ENCODE measurements at regions not wholly inside any gene's neighbourhood (a gene's known extent, or its start where the extent isn't known, plus 50 kb on each side); places are given as distances from the start of the nearest gene placed in this dataset.

DNA sequence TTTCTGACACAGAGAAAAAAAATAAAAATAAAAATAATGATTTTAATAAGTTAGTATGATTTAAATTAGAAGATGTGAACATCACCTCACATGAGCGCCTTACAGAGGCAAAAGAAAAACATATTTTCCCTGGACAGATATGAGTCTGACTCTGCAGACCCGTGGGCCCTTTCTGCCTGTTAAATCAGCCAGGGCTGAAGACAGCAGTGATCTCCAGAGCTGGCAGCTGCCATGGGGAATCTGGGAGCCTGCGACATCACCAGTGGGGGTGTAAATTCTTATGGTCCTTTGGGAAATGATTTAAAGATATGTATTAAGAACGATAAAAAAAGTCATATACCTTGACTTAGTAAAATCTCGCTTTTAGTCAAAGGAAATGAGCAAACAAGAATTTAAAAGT lies 65.7 kb upstream of the FOXF1 start:
- Histone ChIP-seq H2AFZ (ENCODE audit: low read length) (no peak overlapping the region), H3K9ac (ENCODE audit: low read length) (no peak overlapping the region), H3F3A (ENCODE audit: low read length, unreplicated experiment) (no peaks in the 10 kb centered on the region), H3K36me3 (ENCODE audit: low read depth, low read length) (no peaks in the 10 kb centered on the region), H4K20me1 (ENCODE audit: low read length) (no peaks in the 10 kb centered on the region), H3K9me2 (replicated peaks; ENCODE audit: low read length) (no peaks in the 10 kb centered on the region), H3K4me1 (ENCODE audit: insufficient read depth, low read length) (no peaks in the 10 kb centered on the region), H3K4me2 (ENCODE audit: low read length) (no peak overlapping the region), H3K27me3 (ENCODE audit: low read length) (peaks cover 80% of the 10 kb centered on the region), H3K9me3 (ENCODE audit: low read length) (no peaks in the 10 kb centered on the region), H3K4me3 (ENCODE audit: low read length) (no peak overlapping the region), H3K27ac (ENCODE audit: low read length) (no peak overlapping the region), H3K79me2 (ENCODE audit: low read length) (no peaks in the 10 kb centered on the region)
- no peak for ATAC-seq
- intact Hi-C loops (cut with micrococcal nuclease): no loop called here
- CTCF ChIA-PET: no interaction called here
- POLR2A ChIA-PET (ENCODE audit: unreplicated experiment): no interaction called here
- DNase-seq: no peak
- BruUV-seq (replicated peaks): no TSS peak
- TF ChIP-seq EZH2 (IDR thresholded peaks at IDR 0.05; ENCODE audit: low read length, unreplicated experiment): no peak
- TF ChIP-seq, protein P1, sequence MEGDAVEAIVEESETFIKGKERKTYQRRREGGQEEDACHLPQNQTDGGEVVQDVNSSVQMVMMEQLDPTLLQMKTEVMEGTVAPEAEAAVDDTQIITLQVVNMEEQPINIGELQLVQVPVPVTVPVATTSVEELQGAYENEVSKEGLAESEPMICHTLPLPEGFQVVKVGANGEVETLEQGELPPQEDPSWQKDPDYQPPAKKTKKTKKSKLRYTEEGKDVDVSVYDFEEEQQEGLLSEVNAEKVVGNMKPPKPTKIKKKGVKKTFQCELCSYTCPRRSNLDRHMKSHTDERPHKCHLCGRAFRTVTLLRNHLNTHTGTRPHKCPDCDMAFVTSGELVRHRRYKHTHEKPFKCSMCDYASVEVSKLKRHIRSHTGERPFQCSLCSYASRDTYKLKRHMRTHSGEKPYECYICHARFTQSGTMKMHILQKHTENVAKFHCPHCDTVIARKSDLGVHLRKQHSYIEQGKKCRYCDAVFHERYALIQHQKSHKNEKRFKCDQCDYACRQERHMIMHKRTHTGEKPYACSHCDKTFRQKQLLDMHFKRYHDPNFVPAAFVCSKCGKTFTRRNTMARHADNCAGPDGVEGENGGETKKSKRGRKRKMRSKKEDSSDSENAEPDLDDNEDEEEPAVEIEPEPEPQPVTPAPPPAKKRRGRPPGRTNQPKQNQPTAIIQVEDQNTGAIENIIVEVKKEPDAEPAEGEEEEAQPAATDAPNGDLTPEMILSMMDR (conservative IDR thresholded peaks at IDR 0.05; ENCODE audit: low read depth, low read length): no peak
- no peak for TF ChIP-seq EZH2phosphoT487 (IDR thresholded peaks at IDR 0.05; ENCODE audit: borderline replicate concordance, low read length)

DNA sequence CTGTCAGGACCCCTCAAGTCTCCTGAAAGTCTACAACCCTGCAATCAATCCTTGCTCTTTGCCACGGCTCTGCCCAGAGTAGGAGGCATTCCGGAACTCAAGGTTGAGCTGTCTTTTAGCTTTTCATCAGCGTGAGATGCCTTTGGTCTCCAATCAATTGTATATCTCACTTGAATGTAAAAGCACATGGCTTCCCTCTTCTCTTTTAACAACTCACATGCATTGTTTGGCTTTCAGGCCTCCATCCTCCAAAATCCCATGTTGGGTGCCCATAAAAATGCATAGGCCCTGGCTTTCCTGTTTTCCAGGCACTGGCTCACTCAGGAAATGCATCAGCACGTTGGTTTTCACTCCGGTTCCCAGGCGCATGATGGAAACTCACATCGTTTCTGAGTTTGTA lies 64.0 kb upstream of the FOXF1 start:
- TF ChIP-seq, protein P1 (conservative IDR thresholded peaks at IDR 0.05; ENCODE audit: low read depth, low read length): no peak
- no peak for TF ChIP-seq EZH2 (IDR thresholded peaks at IDR 0.05; ENCODE audit: low read length, unreplicated experiment)
- no peak for TF ChIP-seq EZH2phosphoT487 (IDR thresholded peaks at IDR 0.05; ENCODE audit: borderline replicate concordance, low read length)
- CTCF ChIA-PET: no interaction called here
- intact Hi-C loops (cut with micrococcal nuclease): no loop called here
- H3K27me3 ChIP-seq (ENCODE audit: low read length): peaks cover 79% of the 10 kb centered on the region
- no TSS peak for BruUV-seq (replicated peaks)
- H3K9me2 ChIP-seq (replicated peaks; ENCODE audit: low read length): no peaks in the 10 kb centered on the region
- ATAC-seq (no peak), DNase-seq (no peak)
- no peak overlapping the region for H3K9ac ChIP-seq (ENCODE audit: low read length)
- H3K79me2 ChIP-seq (ENCODE audit: low read length): no peaks in the 10 kb centered on the region
- no peak overlapping the region for H2AFZ ChIP-seq (ENCODE audit: low read length)
- H3K4me2 ChIP-seq (ENCODE audit: low read length): no peak overlapping the region
- no peaks in the 10 kb centered on the region for H3K9me3 ChIP-seq (ENCODE audit: low read length)
- no peaks in the 10 kb centered on the region for H3F3A ChIP-seq (ENCODE audit: low read length, unreplicated experiment)
- POLR2A ChIA-PET (ENCODE audit: unreplicated experiment): interaction anchor here (0.7 kb wide), 1 partner anchor 412 kb away, joined by 3 read pairs; no protein-coding TSS in a partner anchor
- H3K4me3 ChIP-seq (ENCODE audit: low read length): no peak overlapping the region
- H4K20me1 ChIP-seq (ENCODE audit: low read length): no peaks in the 10 kb centered on the region
- H3K36me3 ChIP-seq (ENCODE audit: low read depth, low read length): no peaks in the 10 kb centered on the region
- H3K27ac ChIP-seq (ENCODE audit: low read length): no peak overlapping the region
- H3K4me1 ChIP-seq (ENCODE audit: insufficient read depth, low read length): no peaks in the 10 kb centered on the region

DNA sequence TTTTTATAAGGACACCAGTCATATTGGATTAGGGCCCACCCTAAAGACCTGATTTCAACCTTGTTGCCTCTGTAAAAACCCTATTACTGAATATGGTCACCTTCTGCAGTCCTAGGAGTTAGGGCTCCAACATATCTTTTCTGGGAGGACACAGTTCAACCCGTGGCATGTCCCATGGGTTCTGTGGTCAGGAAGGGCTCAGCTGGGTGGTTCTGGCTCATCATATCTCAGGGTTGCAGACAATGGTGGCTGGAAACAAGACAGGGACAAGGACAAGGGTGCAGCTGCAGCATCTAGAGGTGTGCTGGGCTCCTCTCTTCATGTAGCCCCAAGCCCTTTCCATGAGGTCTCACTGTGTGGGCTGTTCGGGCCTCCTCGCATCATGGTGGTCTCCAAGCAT lies 63.1 kb upstream of the FOXF1 start:
- POLR2A ChIA-PET (ENCODE audit: unreplicated experiment): no interaction called here
- intact Hi-C loops (cut with micrococcal nuclease): no loop called here
- H3K27me3 ChIP-seq (ENCODE audit: low read length): peaks cover 70% of the 10 kb centered on the region

More for the DNA sequence above, 63.1 kb upstream of the FOXF1 start:
- Histone ChIP-seq H3F3A (ENCODE audit: low read length, unreplicated experiment) (no peaks in the 10 kb centered on the region), H3K4me3 (ENCODE audit: low read length) (no peak overlapping the region), H3K4me2 (ENCODE audit: low read length) (no peak overlapping the region), H3K79me2 (ENCODE audit: low read length) (no peaks in the 10 kb centered on the region), H3K4me1 (ENCODE audit: insufficient read depth, low read length) (no peaks in the 10 kb centered on the region), H3K36me3 (ENCODE audit: low read depth, low read length) (no peaks in the 10 kb centered on the region), H2AFZ (ENCODE audit: low read length) (no peak overlapping the region), H3K27ac (ENCODE audit: low read length) (no peak overlapping the region), H3K9ac (ENCODE audit: low read length) (no peak overlapping the region), H3K9me3 (ENCODE audit: low read length) (no peaks in the 10 kb centered on the region), H3K9me2 (replicated peaks; ENCODE audit: low read length) (no peaks in the 10 kb centered on the region), H4K20me1 (ENCODE audit: low read length) (no peaks in the 10 kb centered on the region)
- DNase-seq (no peak), ATAC-seq (no peak)
- CTCF ChIA-PET: no interaction called here
- TF ChIP-seq, protein P1 (conservative IDR thresholded peaks at IDR 0.05; ENCODE audit: low read depth, low read length): no peak
- TF ChIP-seq EZH2 (IDR thresholded peaks at IDR 0.05; ENCODE audit: low read length, unreplicated experiment): no peak
- TF ChIP-seq EZH2phosphoT487 (IDR thresholded peaks at IDR 0.05; ENCODE audit: borderline replicate concordance, low read length): no peak
- BruUV-seq (replicated peaks): no TSS peak

Measured in PC-3 (cell line).